Urothelium cell line (cell line): ENCODE measurements at regions not wholly inside any gene's neighbourhood (a gene's known extent, or its start where the extent isn't known, plus 50 kb on each side); places are given as distances from the start of the nearest gene placed in this dataset.

Source experiments
- DNase-seq: peaks from one replicate; pipeline ENCODE4 v3.0.0; 2011; ENCODE audit warnings: low spot score, mixed read lengths
- FAIRE-seq: peaks from 2 replicates; lab custom pipeline; 2011; peaks lifted over from hg19 to GRCh38; lab: Jason Lieb, UNC

- no peak for FAIRE-seq
These were observed 56.0 kb upstream of the KCNMB2 start for GRCh38 chr3:178480274-178480673.

DNA sequence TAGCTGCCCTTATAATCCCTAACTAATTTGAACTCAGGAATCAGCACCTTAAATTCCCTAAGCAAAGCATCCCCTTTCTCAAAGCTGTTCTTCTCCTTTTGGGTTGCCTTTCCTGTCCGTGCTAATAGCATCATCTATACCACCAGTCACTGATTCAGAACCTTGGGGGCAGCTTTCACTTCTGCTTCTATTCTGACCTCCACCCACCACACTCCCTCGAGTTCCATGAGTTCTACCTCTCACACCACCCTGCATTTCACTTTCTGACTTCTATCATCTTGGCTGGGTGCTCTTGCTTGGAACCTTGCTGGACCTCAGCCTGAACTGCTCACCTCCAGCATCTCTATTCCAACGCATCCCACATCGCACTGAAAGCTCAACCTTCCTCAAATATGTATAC is 55.4 kb upstream of the KCNMB2 start:
- FAIRE-seq, result no peak
- no peak for DNase-seq

More at GRCh38 chr3:178480274-178480673, 56.0 kb upstream of the KCNMB2 start:
- DNase-seq, result no peak

GRCh38 chr3:178482981-178483380 is 53.3 kb upstream of the KCNMB2 start:
- DNase-seq, result no peak
- FAIRE-seq, result no peak

GRCh38 chr3:178483704-178484103 is 52.5 kb upstream of the KCNMB2 start:
- FAIRE-seq (no peak), DNase-seq (no peak)

GRCh38 chr3:178485756-178486155 is 50.5 kb upstream of the KCNMB2 start:
- DNase-seq, result no peak
- no peak for FAIRE-seq
